HG03520 (cell line): ENCODE measurements at regions not wholly inside any gene's neighbourhood (a gene's known extent, or its start where the extent isn't known, plus 50 kb on each side); places are given as distances from the start of the nearest gene placed in this dataset.

Source experiments
- ATAC-seq: cut with Tn5 transposase; IDR thresholded peaks from one replicate; pipeline ENCODE4 v1.9.1; 2021; ENCODE audit warnings: mild to moderate bottlenecking, moderate library complexity; ENCODE audit not compliant: unreplicated experiment

- no peak for ATAC-seq
Observed at GRCh38 chr3:94654096-94654495, 591.2 kb downstream of the NSUN3 start.

GRCh38 chr3:94665922-94666321, 603.1 kb downstream of the NSUN3 start:
- ATAC-seq = no peak

GRCh38 chr3:94671078-94671477, 608.2 kb downstream of the NSUN3 start:
- ATAC-seq = no peak

- no peak for ATAC-seq
Observed at GRCh38 chr3:94673876-94674275, 611.0 kb downstream of the NSUN3 start.

GRCh38 chr3:94686208-94686607, 623.3 kb downstream of the NSUN3 start:
- ATAC-seq = no peak

- ATAC-seq = no peak
Observed at GRCh38 chr3:94693997-94694640, 631.3 kb downstream of the NSUN3 start.

GRCh38 chr3:94694894-94695293, 632.0 kb downstream of the NSUN3 start:
- ATAC-seq = no peak

- ATAC-seq = no peak
Observed at GRCh38 chr3:94704467-94704866, 641.6 kb downstream of the NSUN3 start.

GRCh38 chr3:94709249-94709902, 646.5 kb downstream of the NSUN3 start:
- ATAC-seq = no peak

GRCh38 chr3:94714194-94714593, 651.3 kb downstream of the NSUN3 start:
- ATAC-seq = no peak

- ATAC-seq = no peak
Observed at GRCh38 chr3:94716326-94717018, 653.6 kb downstream of the NSUN3 start.

GRCh38 chr3:94734206-94734605, 671.3 kb downstream of the NSUN3 start:
- no peak for ATAC-seq

GRCh38 chr3:94735354-94735753, 672.5 kb downstream of the NSUN3 start:
- no peak for ATAC-seq

GRCh38 chr3:94737116-94737515, 674.3 kb downstream of the NSUN3 start:
- ATAC-seq = no peak

GRCh38 chr3:94739420-94739819, 676.6 kb downstream of the NSUN3 start:
- ATAC-seq = no peak

GRCh38 chr3:94758751-94759150, 695.9 kb downstream of the NSUN3 start:
- no peak for ATAC-seq

- no peak for ATAC-seq
Observed at GRCh38 chr3:94772402-94772801, 709.5 kb downstream of the NSUN3 start.

- no peak for ATAC-seq
Observed at GRCh38 chr3:94775746-94776145, 712.9 kb downstream of the NSUN3 start.

GRCh38 chr3:94776401-94776915, 713.6 kb downstream of the NSUN3 start:
- ATAC-seq = no peak

GRCh38 chr3:94778289-94778688, 715.4 kb downstream of the NSUN3 start:
- ATAC-seq = no peak

GRCh38 chr3:94778814-94779494, 716.1 kb downstream of the NSUN3 start:
- ATAC-seq = no peak
